ENCODE measurements at regions not wholly inside any gene's neighbourhood (a gene's known extent, or its start where the extent isn't known, plus 50 kb on each side); places are given as distances from the start of the nearest gene placed in this dataset.
"Not testable (repeated sequence)": the region's sequence is repeated elsewhere in the genome, so short reads cannot be mapped to it uniquely, and the experiment has no call there.

- ATAC-seq (no peak), DNase-seq (no peak)
- intact Hi-C loops (cut with DNase I), result no loop called here
- H3K4me3 ChIP-seq, result no peak overlapping the region
- no peak overlapping the region for H3K27ac ChIP-seq
- no peaks in the 10 kb centered on the region for H3K4me1 ChIP-seq
- WGBS, 2 donors, result 36 to 51% methylated on average over 4 of the region's 4 CpGs
- H3K36me3 ChIP-seq (replicated peaks in 1 of 2; ENCODE audit: insufficient read depth in 1 of 2, low read depth in 2 of 2), result no peaks in the 10 kb centered on the region
- TF ChIP-seq CTCF (IDR thresholded peaks at IDR 0.05) (no peak), POLR2A (IDR thresholded peaks at IDR 0.05) (no peak)
- peaks cover 0 to 3% (median 0%) of the 10 kb centered on the region in 3 donors for H3K9me3 ChIP-seq
- no peaks in the 10 kb centered on the region for H3K27me3 ChIP-seq
Measured at GRCh38 chr12:131463174-131463573, 247.7 kb upstream of the SFSWAP start.

GRCh38 chr12:131464081-131464480, 246.8 kb upstream of the SFSWAP start:
- Histone ChIP-seq H3K4me1 (no peaks in the 10 kb centered on the region), H3K9me3 (peaks cover 0 to 3% (median 0%) of the 10 kb centered on the region in 3 donors), H3K4me3 (no peak overlapping the region), H3K27me3 (no peaks in the 10 kb centered on the region), H3K36me3 (replicated peaks in 1 of 2; ENCODE audit: insufficient read depth in 1 of 2, low read depth in 2 of 2) (no peaks in the 10 kb centered on the region), H3K27ac (no peak overlapping the region)
- DNase-seq (no peak), ATAC-seq (no peak)
- TF ChIP-seq CTCF (IDR thresholded peaks at IDR 0.05), result no peak
- 40 to 43% methylated on average over 1 of the region's 1 CpG for WGBS, 2 donors
- intact Hi-C loops (cut with DNase I), result no loop called here

GRCh38 chr12:131466306-131466705, 244.6 kb upstream of the SFSWAP start:
- intact Hi-C loops (cut with DNase I), result no loop called here
- WGBS, 2 donors, result 70 to 86% methylated on average over 5 of the region's 5 CpGs
- Histone ChIP-seq H3K27me3 (no peaks in the 10 kb centered on the region), H3K9me3 (peaks cover 0 to 3% (median 0%) of the 10 kb centered on the region in 3 donors), H3K4me1 (no peaks in the 10 kb centered on the region), H3K4me3 (no peak overlapping the region), H3K27ac (no peak overlapping the region), H3K36me3 (replicated peaks in 1 of 2; ENCODE audit: insufficient read depth in 1 of 2, low read depth in 2 of 2) (no peaks in the 10 kb centered on the region)
- ATAC-seq, result no peak
- DNase-seq, result no peak
- TF ChIP-seq CTCF (IDR thresholded peaks at IDR 0.05) (no peak), POLR2A (IDR thresholded peaks at IDR 0.05) (no peak)

GRCh38 chr12:131466932-131467331, 244.0 kb upstream of the SFSWAP start:
- no peak overlapping the region for H3K4me3 ChIP-seq
- intact Hi-C loops (cut with DNase I), result no loop called here
- no peak for ATAC-seq
- H3K27ac ChIP-seq, result no peak overlapping the region
- H3K27me3 ChIP-seq, result no peaks in the 10 kb centered on the region
- H3K9me3 ChIP-seq, result peaks cover 0 to 3% (median 0%) of the 10 kb centered on the region in 3 donors
- DNase-seq, result no peak
- WGBS, 2 donors, result 60 to 64% methylated on average over 3 to 4 of the region's 4 CpGs
- H3K36me3 ChIP-seq (replicated peaks in 1 of 2; ENCODE audit: insufficient read depth in 1 of 2, low read depth in 2 of 2), result no peaks in the 10 kb centered on the region
- H3K4me1 ChIP-seq, result no peaks in the 10 kb centered on the region
- no peak for TF ChIP-seq CTCF (IDR thresholded peaks at IDR 0.05)
- TF ChIP-seq POLR2A (IDR thresholded peaks at IDR 0.05), result no peak

- no peaks in the 10 kb centered on the region for H3K36me3 ChIP-seq (replicated peaks in 1 of 2; ENCODE audit: insufficient read depth in 1 of 2, low read depth in 2 of 2)
- H3K4me3 ChIP-seq, result no peak overlapping the region
- 50 to 76% methylated on average over 4 to 5 of the region's 5 CpGs for WGBS, 2 donors
- H3K9me3 ChIP-seq, result peaks cover 0 to 3% (median 0%) of the 10 kb centered on the region in 3 donors
- DNase-seq, result no peak
- intact Hi-C loops (cut with DNase I), result no loop called here
- TF ChIP-seq POLR2A (IDR thresholded peaks at IDR 0.05) (no peak), CTCF (IDR thresholded peaks at IDR 0.05) (no peak)
- no peak overlapping the region for H3K27ac ChIP-seq
- H3K4me1 ChIP-seq, result no peaks in the 10 kb centered on the region
- H3K27me3 ChIP-seq, result no peaks in the 10 kb centered on the region
- no peak for ATAC-seq
Measured at GRCh38 chr12:131468206-131468605, 242.7 kb upstream of the SFSWAP start.

- 53 to 65% methylated on average over 2 to 3 of the region's 10 CpGs for WGBS, 2 donors
- H3K9me3 ChIP-seq; H3K4me1 ChIP-seq; H3K27me3 ChIP-seq; H3K4me3 ChIP-seq; intact Hi-C loops (cut with DNase I); H3K27ac ChIP-seq; ATAC-seq; DNase-seq; H3K36me3 ChIP-seq (replicated peaks in 1 of 2; ENCODE audit: insufficient read depth in 1 of 2, low read depth in 2 of 2): not testable (repeated sequence)
Measured at GRCh38 chr12:131469945-131470344, 240.9 kb upstream of the SFSWAP start.
